ENCODE measurements at regions not wholly inside any gene's neighbourhood (a gene's known extent, or its start where the extent isn't known, plus 50 kb on each side); places are given as distances from the start of the nearest gene placed in this dataset.

GRCh38 chr6:5866547-5867051, 140.1 kb downstream of the NRN1 start:
- no peak for TF ChIP-seq CTCF (IDR thresholded peaks at IDR 0.05 in 4 of 5, conservative IDR thresholded peaks at IDR 0.05 in 1 of 5)
- no peak for TF ChIP-seq POLR2A (IDR thresholded peaks at IDR 0.05)
